OCI-LY1 (cell line): ENCODE measurements at regions not wholly inside any gene's neighbourhood (a gene's known extent, or its start where the extent isn't known, plus 50 kb on each side); places are given as distances from the start of the nearest gene placed in this dataset.

Source experiments
- EZH2 ChIP-seq: fragments of 200-600 bp; sonication (generic), shearing (Covaris generic); IDR thresholded peaks from 2 replicates; pipeline ENCODE4 v1.8.0; 2017; ENCODE audit warnings: borderline replicate concordance, mixed run types, mild to moderate bottlenecking, antibody characterized with exemption, low read length, moderate library complexity, mixed read lengths
- TF ChIP-seq, protein P1 (sequence below): fragments of 200-600 bp; sonication (generic), shearing (Covaris generic); IDR thresholded peaks from 2 replicates; pipeline ENCODE4 v1.5.1; 2017; ENCODE audit warnings: mild to moderate bottlenecking, antibody characterized with exemption, low read length, moderate library complexity, mixed read lengths

- TF ChIP-seq, protein P1, sequence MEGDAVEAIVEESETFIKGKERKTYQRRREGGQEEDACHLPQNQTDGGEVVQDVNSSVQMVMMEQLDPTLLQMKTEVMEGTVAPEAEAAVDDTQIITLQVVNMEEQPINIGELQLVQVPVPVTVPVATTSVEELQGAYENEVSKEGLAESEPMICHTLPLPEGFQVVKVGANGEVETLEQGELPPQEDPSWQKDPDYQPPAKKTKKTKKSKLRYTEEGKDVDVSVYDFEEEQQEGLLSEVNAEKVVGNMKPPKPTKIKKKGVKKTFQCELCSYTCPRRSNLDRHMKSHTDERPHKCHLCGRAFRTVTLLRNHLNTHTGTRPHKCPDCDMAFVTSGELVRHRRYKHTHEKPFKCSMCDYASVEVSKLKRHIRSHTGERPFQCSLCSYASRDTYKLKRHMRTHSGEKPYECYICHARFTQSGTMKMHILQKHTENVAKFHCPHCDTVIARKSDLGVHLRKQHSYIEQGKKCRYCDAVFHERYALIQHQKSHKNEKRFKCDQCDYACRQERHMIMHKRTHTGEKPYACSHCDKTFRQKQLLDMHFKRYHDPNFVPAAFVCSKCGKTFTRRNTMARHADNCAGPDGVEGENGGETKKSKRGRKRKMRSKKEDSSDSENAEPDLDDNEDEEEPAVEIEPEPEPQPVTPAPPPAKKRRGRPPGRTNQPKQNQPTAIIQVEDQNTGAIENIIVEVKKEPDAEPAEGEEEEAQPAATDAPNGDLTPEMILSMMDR = no peak
- no peak for TF ChIP-seq EZH2
Observed at GRCh38 chr1:58045094-58045705, 501.3 kb downstream of the OMA1 start.
